Femur (tissue), 1 donor: ENCODE measurements at regions not wholly inside any gene's neighbourhood (a gene's known extent, or its start where the extent isn't known, plus 50 kb on each side); places are given as distances from the start of the nearest gene placed in this dataset.

ENCODE experiments used
- DNase-seq: peaks from one replicate; pipeline ENCODE4 v3.0.0-alpha.2; 2017

DNA sequence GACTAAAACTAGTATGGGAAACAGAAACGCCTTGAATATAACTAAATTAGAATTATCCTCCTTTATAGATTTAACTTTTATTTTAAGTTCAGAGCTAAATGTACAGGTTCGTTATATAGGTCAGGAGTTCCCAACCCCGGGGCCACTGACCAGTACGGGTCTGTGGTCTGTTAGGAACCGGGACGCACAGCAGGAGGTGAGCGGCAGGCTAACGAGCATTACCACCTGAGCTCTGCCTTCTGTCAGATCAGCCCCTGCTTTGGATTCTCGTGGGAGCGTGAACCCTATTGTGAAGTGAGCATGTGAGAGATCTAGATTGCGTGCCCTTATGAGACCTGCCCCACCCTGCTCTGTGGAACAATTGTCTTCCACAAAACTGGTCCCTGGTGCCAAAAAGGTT lies 51.0 kb downstream of the FAT4 start:
- DNase-seq, result no peak

DNA sequence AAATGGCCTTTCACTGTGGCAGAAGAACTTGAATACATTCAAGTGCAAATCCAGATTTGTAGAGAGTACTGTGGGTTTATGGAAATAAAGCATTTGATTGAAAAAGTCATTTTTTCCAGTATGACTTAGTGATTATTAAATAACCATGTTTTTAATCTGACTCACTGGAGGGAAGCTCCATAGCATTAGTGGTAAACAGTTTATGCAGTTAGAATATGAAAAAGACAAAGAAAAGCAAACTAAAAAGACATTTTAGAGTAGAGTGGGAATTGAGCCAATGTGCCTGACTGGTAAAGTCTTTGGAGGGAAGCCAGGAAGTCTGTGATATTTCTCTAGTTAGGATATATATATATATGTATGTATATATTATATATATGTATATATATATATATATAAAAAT lies 53.4 kb downstream of the FAT4 start:
- no peak for DNase-seq

DNA sequence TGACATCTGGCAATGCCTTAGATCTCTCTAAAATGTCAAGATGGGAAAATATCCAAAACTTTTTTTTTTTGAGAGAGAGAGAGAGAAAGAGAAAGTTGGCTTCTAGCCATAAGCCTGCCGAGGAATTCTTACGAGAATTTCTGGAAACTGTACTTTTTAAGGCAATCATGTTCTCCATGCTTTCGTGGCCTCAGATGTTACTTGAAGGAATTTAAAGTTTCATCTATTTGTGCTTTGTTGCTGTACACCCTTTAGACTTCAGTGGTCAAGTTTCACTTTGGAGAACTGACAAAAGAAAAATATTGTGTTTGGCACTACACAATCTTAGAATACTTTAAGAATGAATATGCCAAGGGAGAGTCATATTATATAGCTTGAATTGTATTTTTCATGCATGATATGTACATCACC lies 53.9 kb downstream of the FAT4 start:
- peak; percentile 24 for DNase-seq

DNA sequence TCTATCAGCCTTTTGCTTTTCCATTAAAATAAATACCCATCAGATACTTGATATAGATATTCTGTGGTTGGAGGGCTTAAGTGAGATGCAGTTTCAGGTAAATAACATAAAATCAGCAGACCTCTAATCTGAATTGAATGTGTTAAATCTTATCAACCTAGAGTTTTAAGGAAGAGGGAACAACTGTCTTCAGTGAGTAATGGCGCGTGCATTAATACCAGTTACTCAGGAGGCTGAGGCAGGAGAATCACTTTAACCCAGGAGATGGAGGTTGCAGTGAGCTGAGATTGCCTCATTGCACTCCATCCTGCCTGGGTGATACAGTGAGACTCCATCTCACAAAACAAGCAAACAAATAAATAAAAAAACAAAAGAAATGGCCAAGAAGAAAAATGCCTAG lies 54.3 kb downstream of the FAT4 start:
- DNase-seq, result no peak

DNA sequence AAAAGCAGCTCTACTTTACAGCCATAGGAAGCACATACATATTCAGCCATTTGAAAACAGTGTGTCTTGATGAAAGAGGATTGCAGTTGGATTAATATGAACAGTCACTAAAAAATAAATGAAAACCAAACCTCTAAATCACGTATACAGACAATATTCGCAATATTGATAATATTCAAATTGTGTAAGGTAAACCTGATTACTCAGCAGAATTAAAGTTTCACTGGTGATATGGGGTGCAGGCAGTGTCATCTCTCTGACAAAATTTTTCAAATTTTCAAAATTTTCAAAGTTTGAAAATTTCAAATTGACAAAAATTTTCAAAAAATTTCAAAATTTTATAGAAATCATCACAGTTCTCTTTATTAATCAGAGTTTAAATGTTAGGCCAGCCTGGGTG lies 55.7 kb downstream of the FAT4 start:
- DNase-seq, result no peak

DNA sequence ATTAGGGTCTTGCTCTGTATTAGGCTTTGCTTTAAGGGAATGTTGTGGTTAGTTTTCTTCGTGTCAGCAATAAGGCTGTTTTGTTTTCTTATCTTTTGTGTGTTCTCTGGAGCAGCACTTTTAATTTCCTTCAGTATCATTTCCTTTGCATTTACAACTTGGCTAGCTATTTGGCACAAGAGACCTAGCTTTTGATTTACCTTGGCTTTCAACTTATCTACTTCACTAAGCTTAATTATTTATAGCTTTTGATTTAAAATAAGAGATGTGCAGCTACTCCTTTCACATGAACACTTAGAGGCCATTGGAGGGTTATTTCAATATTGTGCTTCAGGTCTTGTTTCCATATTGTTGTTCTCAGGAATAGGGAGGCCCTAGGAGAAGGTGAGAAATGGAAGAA lies 68.2 kb downstream of the FAT4 start:
- no peak for DNase-seq

DNA sequence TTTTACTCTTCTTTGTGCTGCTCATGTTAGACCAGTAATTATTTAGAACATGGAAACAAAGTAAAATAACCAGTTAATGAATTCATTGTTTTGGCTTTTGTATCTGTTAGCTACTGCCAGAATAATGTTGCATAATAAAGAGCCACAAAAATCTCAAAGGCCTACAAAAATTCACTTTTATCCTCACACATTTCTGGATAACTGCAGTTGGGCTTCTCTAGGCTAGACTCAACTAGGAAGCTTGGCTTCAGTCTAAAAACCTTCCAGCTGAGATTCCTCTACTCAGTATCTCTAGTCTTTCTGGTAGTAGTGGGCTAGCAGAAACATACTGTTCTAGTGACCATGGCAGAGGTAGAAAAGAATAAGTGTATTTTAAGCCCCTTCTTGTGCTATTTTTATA lies 73.0 kb downstream of the FAT4 start:
- no peak for DNase-seq

DNA sequence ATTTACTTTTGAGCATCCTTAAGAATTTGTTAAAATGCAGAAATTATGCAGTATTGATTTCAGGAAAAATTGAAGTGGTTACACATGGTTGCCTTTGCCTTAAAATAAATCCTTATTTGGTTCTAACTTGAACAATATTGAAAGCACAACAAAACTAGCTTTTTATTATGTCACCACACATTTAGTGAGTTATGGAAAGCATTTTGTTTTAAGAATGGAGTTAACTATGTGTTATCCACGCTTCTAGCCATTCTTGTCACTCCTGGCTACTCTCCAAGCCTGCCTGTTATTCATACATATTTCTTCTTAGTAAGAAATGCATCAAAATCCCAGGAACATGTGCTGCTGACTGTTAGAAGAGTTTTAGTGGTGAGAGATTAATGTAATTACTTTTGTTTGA lies 73.9 kb downstream of the FAT4 start:
- DNase-seq, result no peak

DNA sequence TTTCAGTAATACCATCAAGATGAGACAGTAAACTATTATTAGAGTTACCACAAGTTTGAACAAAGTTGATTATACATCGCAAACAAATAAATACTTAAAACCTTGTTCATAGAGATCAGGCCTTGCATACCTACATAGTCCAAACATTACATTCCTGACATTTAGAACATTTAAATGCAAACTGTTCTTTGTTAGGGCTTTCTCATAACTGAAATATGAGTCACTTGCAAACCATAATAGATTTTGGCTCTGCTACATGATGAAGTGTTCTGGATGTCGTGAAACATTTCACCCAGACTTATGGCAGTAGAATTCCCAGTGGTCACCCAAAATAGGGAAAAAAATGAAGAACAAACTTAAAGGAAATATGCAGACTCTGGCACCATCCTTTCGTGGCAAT lies 75.0 kb downstream of the FAT4 start:
- no peak for DNase-seq

DNA sequence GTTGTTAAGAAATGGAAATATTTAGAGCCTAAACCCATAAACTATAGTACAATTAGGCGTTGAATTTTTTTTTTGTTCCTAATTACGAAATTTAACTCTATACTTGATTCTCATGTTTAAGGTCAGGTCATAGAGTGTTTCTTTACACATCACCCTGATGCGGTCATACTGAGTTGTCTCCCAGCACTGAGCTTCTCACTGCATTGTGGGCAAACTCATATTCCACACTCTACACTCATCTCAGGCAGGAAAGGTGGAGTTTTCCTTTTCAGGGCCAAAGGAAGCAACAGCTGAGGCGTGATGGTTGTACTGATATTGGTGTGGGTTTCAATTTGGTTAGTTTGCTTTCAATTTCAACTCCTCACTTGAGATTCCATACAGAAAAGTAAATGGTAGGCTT lies 75.4 kb downstream of the FAT4 start:
- no peak for DNase-seq

DNA sequence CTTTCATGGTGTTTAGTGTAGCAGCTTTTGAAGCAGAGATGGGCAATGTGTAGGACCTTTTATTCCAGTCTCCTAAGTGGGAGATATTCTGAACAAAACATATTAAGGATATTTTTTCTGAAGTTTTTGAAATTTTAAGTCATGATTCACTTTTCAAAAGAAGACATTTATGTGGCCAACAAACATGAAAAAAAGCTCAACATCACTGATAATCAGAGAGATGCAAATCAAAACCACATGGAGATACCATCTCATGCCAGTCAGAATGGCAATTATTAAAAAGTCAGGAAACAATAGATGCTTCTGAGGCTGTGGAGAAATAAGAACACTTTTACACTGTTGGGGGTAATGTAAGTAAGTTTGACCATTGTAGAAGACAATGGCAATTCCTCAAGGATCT lies 76.0 kb downstream of the FAT4 start:
- DNase-seq, result no peak

DNA sequence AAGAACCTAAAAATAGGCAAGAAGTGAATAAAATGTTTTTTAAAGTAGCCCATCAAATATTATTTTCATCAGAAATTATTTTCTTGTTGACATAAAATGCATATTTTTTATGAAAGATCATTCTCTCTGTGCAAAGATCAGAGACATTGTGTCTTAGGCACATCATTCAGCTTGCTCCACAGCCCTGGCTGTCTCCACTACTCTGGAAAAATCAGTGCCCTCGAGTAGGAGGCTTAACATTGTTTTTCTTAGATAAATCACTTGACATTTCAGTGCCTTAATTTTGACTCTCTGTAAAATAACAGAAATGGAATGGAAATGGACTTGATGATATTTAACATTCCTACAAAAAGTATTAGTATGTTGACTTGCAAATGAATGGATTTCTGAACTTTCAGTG lies 77.9 kb downstream of the FAT4 start:
- no peak for DNase-seq

DNA sequence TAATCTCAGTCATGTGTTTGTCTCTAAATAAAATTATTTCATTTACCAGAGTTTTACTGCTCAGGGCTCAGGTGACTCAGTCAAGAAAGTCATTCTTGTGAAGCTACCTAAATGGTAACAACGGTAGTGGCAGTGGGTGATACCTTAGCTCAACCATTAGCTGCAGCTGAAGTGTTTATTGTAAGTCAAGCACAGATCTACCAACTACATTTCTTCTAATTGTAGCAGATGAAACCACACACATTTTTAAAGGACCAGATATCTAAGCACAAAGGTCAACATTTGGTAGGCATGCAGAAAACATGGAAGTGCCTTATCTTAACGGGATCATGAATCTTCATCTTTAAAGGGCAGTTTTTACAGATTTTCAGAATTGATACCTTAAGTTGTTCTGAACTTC lies 79.1 kb downstream of the FAT4 start:
- DNase-seq, result no peak

DNA sequence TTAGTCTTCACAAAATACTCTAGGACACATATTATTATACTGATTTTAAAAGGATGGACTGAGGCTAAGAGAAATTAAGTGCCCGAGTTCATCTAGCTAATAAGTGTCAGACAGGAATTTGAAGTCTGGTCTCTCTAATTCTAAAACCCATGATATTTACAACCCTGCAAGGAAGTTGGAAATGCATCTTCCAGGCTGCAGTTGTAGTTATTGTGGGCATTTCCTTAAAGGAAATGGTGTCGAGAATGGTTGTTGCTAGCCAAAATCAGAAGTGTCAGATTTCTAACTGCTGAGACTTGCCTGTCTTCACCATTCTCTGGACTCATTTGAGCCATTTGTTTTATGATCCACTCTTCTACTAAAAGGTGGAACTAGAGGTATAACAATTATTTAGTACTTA lies 82.5 kb downstream of the FAT4 start:
- DNase-seq, result no peak

DNA sequence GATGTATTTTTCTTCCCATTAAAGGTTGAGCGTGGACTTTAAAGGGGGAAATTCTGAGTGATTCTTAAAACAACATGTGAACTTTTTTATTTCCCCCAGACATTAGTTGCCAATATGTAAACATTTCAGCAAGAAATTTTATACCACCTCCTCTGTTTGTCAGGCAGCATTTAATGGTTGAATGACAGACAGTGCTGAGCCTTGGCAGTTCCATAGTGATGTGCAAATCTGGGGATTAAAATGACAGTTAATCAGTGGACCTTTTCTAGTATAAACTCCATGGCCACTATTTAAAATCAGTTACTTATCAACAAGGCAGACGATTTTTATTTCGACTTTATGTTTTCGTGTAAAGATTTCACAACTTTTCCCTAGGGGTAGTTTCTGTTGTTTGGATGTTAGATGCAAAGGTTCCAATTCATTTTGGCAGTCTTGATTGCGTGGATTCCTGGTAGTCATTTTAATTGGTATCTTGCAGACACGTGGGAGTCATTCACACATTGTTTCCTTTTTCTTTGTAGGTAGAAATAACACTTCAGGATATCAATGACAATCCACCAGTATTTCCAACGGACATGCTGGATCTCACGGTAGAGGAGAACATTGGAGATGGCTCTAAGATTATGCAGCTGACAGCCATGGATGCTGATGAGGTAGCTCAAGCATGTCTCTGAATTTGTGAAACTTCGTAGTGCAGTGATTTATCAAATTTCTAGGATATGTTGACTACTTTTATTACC lies 83.7 kb downstream of the FAT4 start:
- no peak for DNase-seq

DNA sequence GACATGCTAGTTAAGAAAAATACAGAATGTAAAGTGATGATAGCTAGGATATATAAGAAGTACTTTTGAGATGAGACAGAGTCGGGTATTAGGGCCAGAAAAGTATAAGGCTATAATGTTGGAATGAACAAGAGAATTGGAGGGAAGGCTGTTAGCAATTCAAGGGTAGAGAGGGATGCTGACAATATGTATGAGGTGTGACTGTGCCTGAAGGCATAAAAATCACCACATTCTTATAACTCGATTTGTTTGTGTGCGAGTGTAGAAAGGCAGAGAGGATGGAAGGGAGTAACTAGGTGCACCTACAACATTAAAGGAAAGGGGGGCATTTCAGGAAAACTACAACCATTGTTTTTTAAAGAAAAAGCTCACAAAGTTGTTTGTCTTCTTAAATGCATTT lies 86.0 kb downstream of the FAT4 start:
- no peak for DNase-seq

DNA sequence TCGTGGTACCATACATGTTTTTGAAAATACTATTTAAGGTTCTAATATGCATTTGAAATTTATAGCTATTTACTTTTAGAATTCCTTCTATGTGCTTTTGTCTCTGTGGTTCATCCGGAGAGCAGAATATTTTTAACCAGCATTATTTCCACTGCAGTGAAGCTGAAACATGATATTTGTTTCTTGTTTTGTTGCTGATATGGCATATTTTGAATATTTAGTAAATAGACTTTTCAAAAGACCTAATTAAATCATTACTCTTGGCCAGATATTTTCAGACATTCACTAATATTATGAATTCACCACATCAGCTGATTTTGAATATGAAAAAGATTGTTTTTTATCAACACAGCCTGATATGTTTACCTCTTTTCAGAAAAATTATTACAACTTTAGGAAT lies 87.0 kb downstream of the FAT4 start:
- no peak for DNase-seq

DNA sequence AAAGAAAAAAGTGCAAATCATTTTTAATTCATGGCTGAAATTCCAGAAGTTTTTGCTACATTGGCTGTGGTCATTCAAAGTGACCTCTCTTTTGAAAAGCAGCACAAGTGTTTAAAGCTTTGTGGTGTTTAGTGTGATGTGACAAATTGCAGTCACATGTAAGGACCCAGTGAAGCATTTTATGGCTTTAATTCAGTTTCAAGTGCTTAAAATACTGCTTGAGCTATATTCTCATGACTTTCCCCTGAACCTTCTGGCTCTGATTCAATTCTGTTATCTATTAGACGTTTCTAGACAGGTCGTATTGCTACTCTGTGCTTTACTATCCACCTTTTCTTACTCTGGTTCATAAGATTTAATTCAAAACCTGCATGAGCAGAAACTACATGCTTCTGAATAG lies 105.8 kb downstream of the FAT4 start:
- no peak for DNase-seq

DNA sequence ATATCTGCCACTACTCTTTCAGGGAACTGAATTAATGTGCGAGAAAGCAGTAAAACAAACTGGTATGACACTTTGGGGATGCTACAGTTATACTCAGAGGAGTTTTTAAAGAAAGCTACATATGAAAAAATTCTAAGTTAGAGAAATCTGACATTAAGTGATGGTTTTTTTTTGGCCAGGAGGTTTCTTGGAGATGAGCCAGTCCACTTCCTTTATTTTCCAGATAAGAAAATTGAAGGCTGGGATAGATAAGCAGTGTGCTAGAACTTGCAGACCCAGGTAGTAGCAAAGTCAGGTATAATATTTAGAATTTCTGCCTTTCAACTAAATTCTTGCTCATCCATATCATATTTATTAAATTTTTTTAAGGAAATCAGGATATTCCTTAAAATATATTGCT lies 106.8 kb downstream of the FAT4 start:
- DNase-seq, result no peak

DNA sequence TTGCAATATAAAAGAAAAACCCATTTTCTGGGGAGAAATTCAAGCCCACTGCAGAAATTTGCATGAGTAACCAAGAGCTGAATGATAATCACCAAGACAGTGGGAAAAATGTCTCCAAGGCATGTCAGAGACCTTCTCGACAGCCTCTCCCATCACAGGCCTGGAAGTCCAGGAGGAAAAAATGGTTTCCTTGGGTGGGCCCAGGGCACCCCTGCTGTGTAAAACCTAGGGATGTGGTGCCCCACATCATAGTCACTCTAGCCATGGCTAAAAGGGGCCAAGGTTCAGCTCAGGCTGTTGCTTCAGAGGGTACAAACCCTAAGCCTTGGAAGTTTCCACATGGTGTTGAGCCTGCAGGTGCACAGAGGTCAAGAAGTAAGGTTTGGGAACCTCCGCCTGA lies 108.4 kb downstream of the FAT4 start:
- DNase-seq, result no peak

DNA sequence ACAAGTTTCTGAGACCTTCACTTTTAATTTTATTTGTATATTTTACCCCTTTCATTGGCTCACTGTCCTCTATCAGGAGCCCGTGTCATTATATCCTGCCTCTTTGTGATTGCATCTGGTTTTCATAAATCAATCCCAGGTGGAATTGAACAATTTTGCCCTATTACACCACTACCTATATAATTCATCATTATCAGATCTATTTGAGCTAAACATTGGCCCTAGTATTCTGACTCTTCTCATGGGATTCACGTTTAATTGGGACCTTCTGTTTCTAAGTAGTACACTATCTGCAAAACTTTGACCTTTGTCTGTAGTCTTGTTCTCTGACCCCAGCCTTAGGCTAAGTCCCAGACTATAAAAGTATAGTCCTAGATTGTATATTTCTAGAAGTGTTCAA lies 114.1 kb downstream of the FAT4 start:
- DNase-seq, result no peak

DNA sequence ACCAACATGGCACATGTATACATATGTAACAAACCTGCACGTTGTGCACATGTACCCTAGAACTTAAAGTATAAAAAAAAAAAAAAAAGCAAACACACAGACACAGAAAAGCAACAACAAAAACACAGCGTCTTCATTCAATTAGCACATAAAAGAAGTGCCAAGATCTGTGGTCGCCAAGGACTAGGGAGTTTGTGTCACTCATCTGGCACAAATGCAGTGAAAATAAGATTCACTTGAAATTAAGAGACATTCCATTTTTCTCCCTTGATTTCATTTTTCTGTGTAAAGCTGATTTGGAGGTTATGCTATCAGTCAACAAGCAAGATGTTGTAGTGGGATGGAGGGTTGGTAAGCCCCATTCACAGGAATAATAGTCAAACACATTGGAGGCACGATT lies 115.3 kb downstream of the FAT4 start:
- no peak for DNase-seq

DNA sequence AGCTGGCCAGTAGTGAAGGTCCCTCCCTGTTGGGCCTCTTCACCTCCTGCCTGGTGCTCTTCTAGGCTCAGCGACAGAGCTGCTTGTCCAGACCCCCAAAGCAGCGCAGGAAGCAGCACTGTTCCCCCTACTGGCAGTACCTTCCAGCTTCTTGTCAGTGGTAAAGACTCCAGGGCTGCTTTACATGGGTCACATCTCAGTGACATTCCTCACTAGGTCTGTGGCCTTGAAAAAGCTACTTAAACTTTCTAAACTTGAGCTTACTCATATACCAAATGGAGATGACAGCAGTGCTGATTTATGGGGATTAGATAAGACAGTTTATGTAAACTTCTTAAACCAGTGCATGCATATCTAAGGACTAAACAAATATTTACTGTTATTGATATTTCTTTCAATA lies 117.3 kb downstream of the FAT4 start:
- no peak for DNase-seq

DNA sequence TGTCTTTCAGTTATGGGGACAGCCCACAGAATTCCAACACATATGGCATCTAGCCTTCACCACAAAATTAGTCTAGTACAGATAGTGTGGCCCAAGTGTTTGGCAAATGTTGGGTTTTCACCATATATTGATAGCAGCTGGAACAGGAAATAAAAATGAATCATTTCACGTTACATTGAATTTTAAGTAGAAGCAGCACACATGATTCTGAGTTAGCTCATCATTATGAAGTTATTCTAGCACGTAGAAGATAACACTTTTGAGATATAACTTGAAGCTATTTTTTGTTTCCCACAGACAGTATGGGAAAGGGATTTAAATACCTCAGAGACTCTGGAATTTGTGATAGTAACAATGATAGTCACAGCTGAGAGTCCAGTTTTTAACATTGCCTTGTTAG lies 118.7 kb downstream of the FAT4 start:
- no peak for DNase-seq

DNA sequence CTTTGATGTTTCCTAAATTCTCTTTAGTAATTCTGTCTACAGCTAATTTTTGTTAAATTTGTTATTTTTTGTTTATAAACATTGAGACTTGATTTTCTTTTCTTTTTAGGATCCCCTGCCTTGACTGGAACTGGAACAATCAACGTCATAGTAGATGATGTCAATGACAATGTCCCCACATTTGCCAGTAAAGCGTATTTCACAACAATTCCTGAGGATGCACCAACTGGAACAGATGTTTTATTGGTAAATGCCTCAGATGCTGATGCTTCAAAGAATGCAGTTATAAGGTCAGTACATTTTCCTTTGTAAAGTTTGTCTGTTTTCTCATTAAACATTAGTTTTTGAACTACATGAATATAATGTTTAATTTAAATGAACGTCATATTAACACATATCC lies 119.4 kb downstream of the FAT4 start:
- no peak for DNase-seq

DNA sequence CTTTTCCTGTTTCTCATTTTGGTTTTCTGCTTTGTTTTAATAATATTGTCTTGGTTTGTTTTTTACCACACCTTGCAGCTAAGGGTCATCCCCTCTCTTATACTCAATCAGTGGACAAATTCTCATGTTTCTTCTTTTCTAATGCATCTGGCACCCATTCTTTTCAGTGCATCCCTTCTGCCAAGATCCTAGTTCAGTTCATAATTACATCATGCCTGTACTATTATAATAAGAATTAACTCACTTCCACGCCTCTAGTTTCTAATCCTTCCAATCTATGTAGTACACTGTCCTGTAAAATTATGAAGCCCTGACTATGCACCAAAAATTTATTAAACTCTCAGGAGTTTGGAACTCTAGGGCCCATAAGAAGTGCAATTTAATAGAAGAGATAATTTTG lies 126.1 kb downstream of the FAT4 start:
- DNase-seq, result no peak
